ENCODE measurements at regions not wholly inside any gene's neighbourhood (a gene's known extent, or its start where the extent isn't known, plus 50 kb on each side); places are given as distances from the start of the nearest gene placed in this dataset.

- Histone ChIP-seq H3K9me3 (ENCODE audit: control insufficient read depth in 2 of 2, low read length in 2 of 2) (no peaks in the 10 kb centered on the region), H3K27me3 (ENCODE audit: control insufficient read depth in 2 of 2, insufficient read depth in 2 of 2, low read length in 2 of 2) (no peaks in the 10 kb centered on the region), H3K36me3 (ENCODE audit: control insufficient read depth in 2 of 2, insufficient read depth in 2 of 2, low read length in 2 of 2) (no peaks in the 10 kb centered on the region), H3K27ac (ENCODE audit: low read depth in 2 of 2, low read length in 2 of 2) (no peak overlapping the region), H3K4me3 (ENCODE audit: low read length in 2 of 2) (no peak overlapping the region), H3K9ac (ENCODE audit: low read depth in 1 of 2, low read length in 2 of 2) (no peak overlapping the region), H3K4me1 (ENCODE audit: control insufficient read depth in 2 of 2, insufficient read depth in 2 of 2, low read length in 2 of 2) (no peaks in the 10 kb centered on the region)
These were observed 202.9 kb upstream of the LUZP2 start for GRCh38 chr11:24293964-24294363.

GRCh38 chr11:24295360-24295759 lies 201.5 kb upstream of the LUZP2 start:
- H3K9ac ChIP-seq (ENCODE audit: low read depth in 1 of 2, low read length in 2 of 2), result no peak overlapping the region
- H3K27me3 ChIP-seq (ENCODE audit: control insufficient read depth in 2 of 2, insufficient read depth in 2 of 2, low read length in 2 of 2), result no peaks in the 10 kb centered on the region
- H3K36me3 ChIP-seq (ENCODE audit: control insufficient read depth in 2 of 2, insufficient read depth in 2 of 2, low read length in 2 of 2), result no peaks in the 10 kb centered on the region
- H3K4me1 ChIP-seq (ENCODE audit: control insufficient read depth in 2 of 2, insufficient read depth in 2 of 2, low read length in 2 of 2), result no peaks in the 10 kb centered on the region
- no peak overlapping the region for H3K4me3 ChIP-seq (ENCODE audit: low read length in 2 of 2)
- H3K9me3 ChIP-seq (ENCODE audit: control insufficient read depth in 2 of 2, low read length in 2 of 2), result no peaks in the 10 kb centered on the region
- no peak overlapping the region for H3K27ac ChIP-seq (ENCODE audit: low read depth in 2 of 2, low read length in 2 of 2)

GRCh38 chr11:24297461-24297860 lies 199.4 kb upstream of the LUZP2 start:
- Histone ChIP-seq H3K36me3 (ENCODE audit: control insufficient read depth in 2 of 2, insufficient read depth in 2 of 2, low read length in 2 of 2) (no peaks in the 10 kb centered on the region), H3K9ac (ENCODE audit: low read depth in 1 of 2, low read length in 2 of 2) (no peak overlapping the region), H3K27ac (ENCODE audit: low read depth in 2 of 2, low read length in 2 of 2) (no peak overlapping the region), H3K9me3 (ENCODE audit: control insufficient read depth in 2 of 2, low read length in 2 of 2) (no peaks in the 10 kb centered on the region), H3K4me3 (ENCODE audit: low read length in 2 of 2) (no peak overlapping the region), H3K27me3 (ENCODE audit: control insufficient read depth in 2 of 2, insufficient read depth in 2 of 2, low read length in 2 of 2) (no peaks in the 10 kb centered on the region), H3K4me1 (ENCODE audit: control insufficient read depth in 2 of 2, insufficient read depth in 2 of 2, low read length in 2 of 2) (no peaks in the 10 kb centered on the region)

GRCh38 chr11:24298146-24298545 lies 198.7 kb upstream of the LUZP2 start:
- Histone ChIP-seq H3K4me3 (ENCODE audit: low read length in 2 of 2) (no peak overlapping the region), H3K27ac (ENCODE audit: low read depth in 2 of 2, low read length in 2 of 2) (no peak overlapping the region), H3K9me3 (ENCODE audit: control insufficient read depth in 2 of 2, low read length in 2 of 2) (no peaks in the 10 kb centered on the region)

GRCh38 chr11:24311974-24312373 lies 184.9 kb upstream of the LUZP2 start:
- Histone ChIP-seq H3K9ac (ENCODE audit: low read depth in 1 of 2, low read length in 2 of 2) (no peak overlapping the region), H3K36me3 (ENCODE audit: control insufficient read depth in 2 of 2, insufficient read depth in 2 of 2, low read length in 2 of 2) (no peaks in the 10 kb centered on the region), H3K4me1 (ENCODE audit: control insufficient read depth in 2 of 2, insufficient read depth in 2 of 2, low read length in 2 of 2) (no peaks in the 10 kb centered on the region), H3K27me3 (ENCODE audit: control insufficient read depth in 2 of 2, insufficient read depth in 2 of 2, low read length in 2 of 2) (no peaks in the 10 kb centered on the region), H3K4me3 (ENCODE audit: low read length in 2 of 2) (no peak overlapping the region), H3K27ac (ENCODE audit: low read depth in 2 of 2, low read length in 2 of 2) (no peak overlapping the region), H3K9me3 (ENCODE audit: control insufficient read depth in 2 of 2, low read length in 2 of 2) (no peaks in the 10 kb centered on the region)

More at GRCh38 chr11:24298146-24298545, 198.7 kb upstream of the LUZP2 start:
- Histone ChIP-seq H3K4me1 (ENCODE audit: control insufficient read depth in 2 of 2, insufficient read depth in 2 of 2, low read length in 2 of 2) (no peaks in the 10 kb centered on the region), H3K36me3 (ENCODE audit: control insufficient read depth in 2 of 2, insufficient read depth in 2 of 2, low read length in 2 of 2) (no peaks in the 10 kb centered on the region), H3K9ac (ENCODE audit: low read depth in 1 of 2, low read length in 2 of 2) (no peak overlapping the region), H3K27me3 (ENCODE audit: control insufficient read depth in 2 of 2, insufficient read depth in 2 of 2, low read length in 2 of 2) (no peaks in the 10 kb centered on the region)

- no peaks in the 10 kb centered on the region for H3K4me1 ChIP-seq (ENCODE audit: control insufficient read depth in 2 of 2, insufficient read depth in 2 of 2, low read length in 2 of 2)
- H3K4me3 ChIP-seq (ENCODE audit: low read length in 2 of 2), result no peak overlapping the region
- H3K27me3 ChIP-seq (ENCODE audit: control insufficient read depth in 2 of 2, insufficient read depth in 2 of 2, low read length in 2 of 2), result no peaks in the 10 kb centered on the region
These were observed 184.2 kb upstream of the LUZP2 start for GRCh38 chr11:24312464-24313238.

GRCh38 chr11:24321229-24321628 lies 175.6 kb upstream of the LUZP2 start:
- H3K9me3 ChIP-seq (ENCODE audit: control insufficient read depth in 2 of 2, low read length in 2 of 2), result no peaks in the 10 kb centered on the region
- no peaks in the 10 kb centered on the region for H3K27me3 ChIP-seq (ENCODE audit: control insufficient read depth in 2 of 2, insufficient read depth in 2 of 2, low read length in 2 of 2)
- H3K9ac ChIP-seq (ENCODE audit: low read depth in 1 of 2, low read length in 2 of 2), result no peak overlapping the region
- no peaks in the 10 kb centered on the region for H3K4me1 ChIP-seq (ENCODE audit: control insufficient read depth in 2 of 2, insufficient read depth in 2 of 2, low read length in 2 of 2)
- no peak overlapping the region for H3K27ac ChIP-seq (ENCODE audit: low read depth in 2 of 2, low read length in 2 of 2)
- no peak overlapping the region for H3K4me3 ChIP-seq (ENCODE audit: low read length in 2 of 2)
- H3K36me3 ChIP-seq (ENCODE audit: control insufficient read depth in 2 of 2, insufficient read depth in 2 of 2, low read length in 2 of 2), result no peaks in the 10 kb centered on the region

More at GRCh38 chr11:24312464-24313238, 184.2 kb upstream of the LUZP2 start:
- Histone ChIP-seq H3K27ac (ENCODE audit: low read depth in 2 of 2, low read length in 2 of 2) (no peak overlapping the region), H3K9me3 (ENCODE audit: control insufficient read depth in 2 of 2, low read length in 2 of 2) (no peaks in the 10 kb centered on the region), H3K9ac (ENCODE audit: low read depth in 1 of 2, low read length in 2 of 2) (no peak overlapping the region), H3K36me3 (ENCODE audit: control insufficient read depth in 2 of 2, insufficient read depth in 2 of 2, low read length in 2 of 2) (no peaks in the 10 kb centered on the region)

- H3K27me3 ChIP-seq (ENCODE audit: control insufficient read depth in 2 of 2, insufficient read depth in 2 of 2, low read length in 2 of 2), result no peaks in the 10 kb centered on the region
- H3K9me3 ChIP-seq (ENCODE audit: control insufficient read depth in 2 of 2, low read length in 2 of 2), result no peaks in the 10 kb centered on the region
- no peak overlapping the region for H3K27ac ChIP-seq (ENCODE audit: low read depth in 2 of 2, low read length in 2 of 2)
- no peaks in the 10 kb centered on the region for H3K36me3 ChIP-seq (ENCODE audit: control insufficient read depth in 2 of 2, insufficient read depth in 2 of 2, low read length in 2 of 2)
- H3K4me1 ChIP-seq (ENCODE audit: control insufficient read depth in 2 of 2, insufficient read depth in 2 of 2, low read length in 2 of 2), result no peaks in the 10 kb centered on the region
- H3K4me3 ChIP-seq (ENCODE audit: low read length in 2 of 2), result no peak overlapping the region
- H3K9ac ChIP-seq (ENCODE audit: low read depth in 1 of 2, low read length in 2 of 2), result no peak overlapping the region
These were observed 172.6 kb upstream of the LUZP2 start for GRCh38 chr11:24324211-24324610.

- no peaks in the 10 kb centered on the region for H3K27me3 ChIP-seq (ENCODE audit: control insufficient read depth in 2 of 2, insufficient read depth in 2 of 2, low read length in 2 of 2)
- H3K9ac ChIP-seq (ENCODE audit: low read depth in 1 of 2, low read length in 2 of 2), result no peak overlapping the region
These were observed 152.6 kb upstream of the LUZP2 start for GRCh38 chr11:24344222-24344621.

GRCh38 chr11:24348908-24349307 lies 147.9 kb upstream of the LUZP2 start:
- Histone ChIP-seq H3K27me3 (ENCODE audit: control insufficient read depth in 2 of 2, insufficient read depth in 2 of 2, low read length in 2 of 2) (no peaks in the 10 kb centered on the region), H3K36me3 (ENCODE audit: control insufficient read depth in 2 of 2, insufficient read depth in 2 of 2, low read length in 2 of 2) (no peaks in the 10 kb centered on the region), H3K27ac (ENCODE audit: low read depth in 2 of 2, low read length in 2 of 2) (no peak overlapping the region), H3K9me3 (ENCODE audit: control insufficient read depth in 2 of 2, low read length in 2 of 2) (no peaks in the 10 kb centered on the region), H3K4me1 (ENCODE audit: control insufficient read depth in 2 of 2, insufficient read depth in 2 of 2, low read length in 2 of 2) (no peaks in the 10 kb centered on the region), H3K9ac (ENCODE audit: low read depth in 1 of 2, low read length in 2 of 2) (no peak overlapping the region), H3K4me3 (ENCODE audit: low read length in 2 of 2) (no peak overlapping the region)

More at GRCh38 chr11:24344222-24344621, 152.6 kb upstream of the LUZP2 start:
- Histone ChIP-seq H3K4me1 (ENCODE audit: control insufficient read depth in 2 of 2, insufficient read depth in 2 of 2, low read length in 2 of 2) (no peaks in the 10 kb centered on the region), H3K27ac (ENCODE audit: low read depth in 2 of 2, low read length in 2 of 2) (no peak overlapping the region), H3K36me3 (ENCODE audit: control insufficient read depth in 2 of 2, insufficient read depth in 2 of 2, low read length in 2 of 2) (no peaks in the 10 kb centered on the region), H3K9me3 (ENCODE audit: control insufficient read depth in 2 of 2, low read length in 2 of 2) (no peaks in the 10 kb centered on the region), H3K4me3 (ENCODE audit: low read length in 2 of 2) (no peak overlapping the region)

Measured in mucosa of rectum (tissue), 2 donors.